HepG2 (cell line): ENCODE measurements at regions not wholly inside any gene's neighbourhood (a gene's known extent, or its start where the extent isn't known, plus 50 kb on each side); places are given as distances from the start of the nearest gene placed in this dataset.

ENCODE experiments used
- ATAC-seq: fragments of 200-7000 bp; cut with Tn5 transposase; 3 replicates; pipeline ENCODE4 v1.9.1; 2020; ENCODE audit warnings: mild to moderate bottlenecking, moderate library complexity
- BruUV-seq: library from RNA; stranded (reverse); fragments of 400-500 nt; replicated peaks from 2 replicates; lab custom pipeline; 2021; lab: Mats Ljungman, UMichigan
- CTCF ChIA-PET: fragments of 300-600 bp; formaldehyde crosslinking; extraction: SDS; loops from one replicate; lab custom pipeline; 2021; ENCODE audit warnings: low total read pairs, inconsistent platforms, low intra/inter-chr PET ratio; lab: Yijun Ruan, JAX
- POLR2A ChIA-PET: fragments of 350-600 bp; sonication (Branson Sonifier 250); formaldehyde crosslinking; loops from one replicate; lab custom pipeline; 2020; ENCODE audit warnings: antibody characterized with exemption, inconsistent platforms; lab: Yijun Ruan, JAX
- DNase-seq: peaks from one replicate; pipeline ENCODE4 v3.0.0-alpha.2; 2015; ENCODE audit warnings: low spot score
- FAIRE-seq: peaks from 3 replicates; lab custom pipeline; 2011; peaks lifted over from hg19 to GRCh38; lab: Jason Lieb, UNC
- H2AFZ ChIP-seq: one replicate; pipeline ENCODE4 v1.6.1; 2011; ENCODE audit warnings: low read length, inconsistent platforms
- H3K27ac ChIP-seq: fragments of 300-600 bp; 3 replicates; pipeline ENCODE4 v1.8.0; 2011; ENCODE audit warnings: mixed run types, mild to moderate bottlenecking, mixed read lengths, low read length, inconsistent platforms; ENCODE audit not compliant: insufficient read depth; ENCODE audit errors: extremely low read length
- H3K27me3 ChIP-seq, 2 experiments: fragments of 200-600 bp in 1 of 2; 2 replicates in 1 of 2; 3 replicates in 1 of 2; pipeline versions ENCODE4 v1.6.0 to v1.8.0; 2011; ENCODE audit warnings: low read length in 2 of 2, mild to moderate bottlenecking in 2 of 2, moderate library complexity in 2 of 2, inconsistent platforms in 1 of 2; ENCODE audit not compliant: insufficient read depth in 2 of 2, control insufficient read depth in 1 of 2
- H3K36me3 ChIP-seq, 2 experiments: fragments of 200-600 bp in 1 of 2; replicated peaks in 1 of 2; 2 replicates in 1 of 2; 3 replicates in 1 of 2; pipeline versions ENCODE4 v1.5.1 to v1.8.0; 2011; ENCODE audit warnings: low read length in 2 of 2, inconsistent platforms in 1 of 2; ENCODE audit not compliant: insufficient read depth in 2 of 2, control insufficient read depth in 1 of 2
- H3K4me1 ChIP-seq: 2 replicates; pipeline ENCODE4 v1.5.1; 2012; ENCODE audit warnings: low read length, inconsistent platforms; ENCODE audit not compliant: insufficient read depth
- H3K4me2 ChIP-seq: 2 replicates; pipeline ENCODE4 v1.6.0; 2011; ENCODE audit warnings: low read depth, low read length, inconsistent platforms
- H3K4me3 ChIP-seq, 3 experiments: fragments of 200-600 bp in 1 of 3; sonication (generic), shearing (Covaris generic) in 1 of 3; replicated peaks in 1 of 3; 2 replicates each; pipeline ENCODE4 v1.5.1; 2011 to 2016; ENCODE audit warnings: low read length in 3 of 3, inconsistent platforms in 2 of 3, low read depth in 2 of 3, mild to moderate bottlenecking in 2 of 3, control low read depth in 1 of 3, mixed read lengths in 1 of 3; ENCODE audit not compliant: insufficient read depth in 1 of 3
- H3K79me2 ChIP-seq: one replicate; pipeline ENCODE4 v1.6.1; 2011; ENCODE audit warnings: low read length, inconsistent platforms; ENCODE audit not compliant: insufficient read depth
- H3K9ac ChIP-seq: 2 replicates; pipeline ENCODE4 v1.6.0; 2011; ENCODE audit warnings: mild to moderate bottlenecking, low read depth, low read length, inconsistent platforms; ENCODE audit not compliant: insufficient read depth
- H3K9me3 ChIP-seq: 2 replicates; pipeline ENCODE4 v1.5.1; 2012; ENCODE audit warnings: mild to moderate bottlenecking, low read length
- H4K20me1 ChIP-seq: 2 replicates; pipeline ENCODE4 v1.6.0; 2011; ENCODE audit warnings: inconsistent platforms, mild to moderate bottlenecking, low read length, moderate library complexity; ENCODE audit not compliant: insufficient read depth
- IRF2 ChIP-seq: IDR thresholded peaks from 2 replicates; pipeline ENCODE4 v1.6.1; 2018; ENCODE audit warnings: missing genetic modification reagents, missing compliant biosample characterization
- KAT8 ChIP-seq: IDR thresholded peaks from 2 replicates; pipeline ENCODE4 v1.6.1; 2016; ENCODE audit warnings: missing genetic modification reagents, missing compliant biosample characterization
- KDM6A ChIP-seq: IDR thresholded peaks from 2 replicates; pipeline ENCODE4 v1.6.1; 2016; ENCODE audit warnings: low read depth
- KMT2A ChIP-seq: sonication (generic); formaldehyde crosslinking; IDR thresholded peaks from 2 replicates; pipeline ENCODE4 v1.4.0; 2020; ENCODE audit warnings: missing genetic modification reagents
- NFYC ChIP-seq: IDR thresholded peaks from 2 replicates; pipeline ENCODE4 v1.6.1; 2016; ENCODE audit warnings: missing genetic modification reagents, missing compliant biosample characterization
- RXRA ChIP-seq: sonication (generic); formaldehyde crosslinking; IDR thresholded peaks from 2 replicates; pipeline ENCODE4 v1.5.1; 2020; ENCODE audit warnings: missing genetic modification reagents
- SCMH1 ChIP-seq: sonication (generic); formaldehyde crosslinking; IDR thresholded peaks from 2 replicates; pipeline ENCODE4 v1.9.0; 2021; ENCODE audit warnings: missing genetic modification reagents, mild to moderate bottlenecking, borderline replicate concordance
- SOX5 ChIP-seq: IDR thresholded peaks from 2 replicates; pipeline ENCODE4 v1.6.1; 2016; ENCODE audit warnings: borderline replicate concordance
- THAP11 ChIP-seq: IDR thresholded peaks from 2 replicates; pipeline ENCODE4 v1.6.1; 2016; ENCODE audit warnings: missing biosample characterization, missing genetic modification reagents
- ZFYVE20 ChIP-seq: sonication (generic); formaldehyde crosslinking; IDR thresholded peaks from 2 replicates; pipeline ENCODE4 v1.8.0; 2023; ENCODE audit warnings: low read depth, mild to moderate bottlenecking, moderate library complexity, missing genetic modification reagents, borderline replicate concordance
- WGBS: methylation state at CpG from one replicate; pipeline ENCODE4 v1.1.6; 2017; ENCODE audit warnings: low lambda C conversion rate; 5-methylcytosine and 5-hydroxymethylcytosine counted together
- in situ Hi-C: cut with HindIII; loops from 2 replicates; pipeline ENCODE4 v1.10.0; 2017; ENCODE audit warnings: low pct_unique_long_range_greater_than_20kb; ENCODE audit not compliant: extremely low pct_ligation_motif_present
- intact Hi-C: fragments of 100-400 bp; cut with micrococcal nuclease; formaldehyde crosslinking; loops from one replicate; pipeline ENCODE4 v1.10.0; 2022; ENCODE audit not compliant: unreplicated experiment
- TF ChIP-seq, protein P1 (sequence below): sonication (generic); formaldehyde crosslinking; IDR thresholded peaks from 2 replicates; pipeline ENCODE4 v1.4.0; 2020; ENCODE audit warnings: low read depth, mild to moderate bottlenecking, missing genetic modification reagents
- TF ChIP-seq, protein P2 (sequence below): IDR thresholded peaks from 2 replicates; pipeline ENCODE4 v1.6.1; 2016; ENCODE audit warnings: mild to moderate bottlenecking, missing biosample characterization, missing genetic modification reagents
- TF ChIP-seq, protein P3 (sequence below): sonication (generic); formaldehyde crosslinking; IDR thresholded peaks from 2 replicates; pipeline ENCODE4 v1.8.1; 2022; ENCODE audit warnings: mild to moderate bottlenecking, missing genetic modification reagents
- TF ChIP-seq, protein P4 (sequence below): sonication (generic); formaldehyde crosslinking; IDR thresholded peaks from 2 replicates; pipeline ENCODE4 v1.9.0; 2021; ENCODE audit warnings: missing genetic modification reagents, mild to moderate bottlenecking, borderline replicate concordance

DNA sequence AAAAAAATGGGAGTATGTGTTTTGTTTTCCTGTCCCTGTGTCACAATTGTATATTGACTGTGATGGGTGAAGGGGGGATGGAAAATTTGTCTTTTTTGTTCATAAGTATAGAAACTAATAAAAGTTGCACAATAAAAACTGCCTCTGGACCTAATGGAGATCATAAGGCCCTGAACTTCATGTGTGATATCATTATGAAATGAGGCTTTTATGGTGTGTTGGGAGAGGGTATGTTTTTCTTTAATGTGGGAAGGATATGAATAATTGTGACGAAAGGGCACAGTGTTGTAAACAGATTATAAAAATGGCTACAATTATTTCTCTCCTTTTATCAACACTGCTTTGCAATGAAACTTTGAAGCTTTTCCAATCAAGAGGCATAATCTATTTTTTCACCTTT, 1889.3 kb upstream of the CELF4 start:
- no peak overlapping the region for H2AFZ ChIP-seq
- no peaks in the 10 kb centered on the region for H3K9me3 ChIP-seq
- no peaks in the 10 kb centered on the region for H3K36me3 ChIP-seq
- intact Hi-C loops, result no loop called here
- no TSS peak for BruUV-seq
- H3K4me3 ChIP-seq, result no peak overlapping the region
- H3K4me2 ChIP-seq, result no peak overlapping the region
- H3K79me2 ChIP-seq, result no peaks in the 10 kb centered on the region
- H4K20me1 ChIP-seq, result no peaks in the 10 kb centered on the region
- H3K27me3 ChIP-seq, result no peaks in the 10 kb centered on the region
- no peak for ATAC-seq
- ChIA-PET POLR2A (no interaction called here), CTCF (no interaction called here)
- H3K9ac ChIP-seq, result no peak overlapping the region
- in situ Hi-C loops, result no loop called here
- WGBS, result 100% methylated on average over 1 of the region's 1 CpG
- no peak for TF ChIP-seq RXRA (CRISPR knock-in tag)
- no peak for TF ChIP-seq KDM6A (CRISPR knock-in tag)
- no peak for TF ChIP-seq ZFYVE20
- TF ChIP-seq SCMH1 (CRISPR knock-in tag), result no peak
- TF ChIP-seq, all 625 proteins: peak for 0
- Histone ChIP-seq H3K4me1 (peaks cover 6% of the 10 kb centered on the region; the same call in 1 of the 2 replicates), H3K27ac (no peak overlapping the region)
- DNase-seq (no peak), FAIRE-seq (no peak)

DNA sequence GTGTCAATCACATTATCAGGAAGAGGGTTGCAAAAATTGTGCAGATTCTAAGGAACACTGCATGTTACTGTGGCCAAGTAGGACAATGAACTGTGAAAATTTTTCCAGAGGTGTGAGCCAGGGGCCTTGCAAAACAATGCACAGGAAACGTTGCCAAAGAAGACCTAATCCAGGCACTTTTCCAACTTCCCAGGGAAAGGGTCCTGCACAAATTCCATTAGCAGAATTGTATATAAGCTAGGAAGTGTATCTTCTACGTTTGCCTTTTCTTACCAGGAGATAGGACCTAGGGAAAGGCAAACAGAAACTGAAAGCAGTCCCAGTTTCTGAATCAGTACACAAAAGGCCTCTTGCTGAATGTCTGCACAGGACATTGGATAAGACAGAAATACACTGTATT, 1888.3 kb upstream of the CELF4 start:
- WGBS, result 14% methylated on average over 2 of the region's 2 CpGs
- POLR2A ChIA-PET, result interaction anchor here (1.7 kb wide), 1 partner anchor 12 kb away, joined by 4 read pairs; no protein-coding TSS in a partner anchor
- Histone ChIP-seq H3K4me1 (peaks cover 6% of the 10 kb centered on the region; the same call in 1 of the 2 replicates), H3K4me3 (peak overlapping the region in 1 of 3 experiments; percentile 19; a peak in 2 of 6 replicates), H3K27ac (peak overlapping the region; percentile 56), H3K27me3 (no peaks in the 10 kb centered on the region), H4K20me1 (no peaks in the 10 kb centered on the region), H3K4me2 (peak overlapping the region; percentile 49), H3K36me3 (no peaks in the 10 kb centered on the region), H3K9me3 (no peaks in the 10 kb centered on the region), H3K79me2 (no peaks in the 10 kb centered on the region), H3K9ac (peak overlapping the region; percentile 53; the same call in 1 of the 2 replicates), H2AFZ (peak overlapping the region; percentile 71)
- CTCF ChIA-PET, result no interaction called here
- FAIRE-seq, result peak; percentile 36
- in situ Hi-C loops, result no loop called here
- peak; percentile 70 for ATAC-seq
- intact Hi-C loops, result no loop called here
- no TSS peak for BruUV-seq
- DNase-seq, result peak; percentile 30
- 0 out of 2 replicates have a peak, but pooled peaks have one; percentile 9 for TF ChIP-seq SOX5
- peak; percentile 99 for TF ChIP-seq IRF2 (CRISPR knock-in tag)
- TF ChIP-seq, protein P1, sequence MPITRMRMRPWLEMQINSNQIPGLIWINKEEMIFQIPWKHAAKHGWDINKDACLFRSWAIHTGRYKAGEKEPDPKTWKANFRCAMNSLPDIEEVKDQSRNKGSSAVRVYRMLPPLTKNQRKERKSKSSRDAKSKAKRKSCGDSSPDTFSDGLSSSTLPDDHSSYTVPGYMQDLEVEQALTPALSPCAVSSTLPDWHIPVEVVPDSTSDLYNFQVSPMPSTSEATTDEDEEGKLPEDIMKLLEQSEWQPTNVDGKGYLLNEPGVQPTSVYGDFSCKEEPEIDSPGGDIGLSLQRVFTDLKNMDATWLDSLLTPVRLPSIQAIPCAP (CRISPR knock-in tag), result peak; percentile 63; the same call in 1 of the 2 replicates
- TF ChIP-seq NFYC, result no peak
- 0 out of 2 replicates have a peak, but pooled peaks have one; percentile 12 for TF ChIP-seq THAP11 (CRISPR knock-in tag)
- no peak for TF ChIP-seq KMT2A
- no peak for TF ChIP-seq KAT8 (CRISPR knock-in tag)
- TF ChIP-seq, protein P2, sequence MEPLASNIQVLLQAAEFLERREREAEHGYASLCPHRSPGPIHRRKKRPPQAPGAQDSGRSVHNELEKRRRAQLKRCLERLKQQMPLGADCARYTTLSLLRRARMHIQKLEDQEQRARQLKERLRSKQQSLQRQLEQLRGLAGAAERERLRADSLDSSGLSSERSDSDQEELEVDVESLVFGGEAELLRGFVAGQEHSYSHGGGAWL (CRISPR knock-in tag), result no peak
- TF ChIP-seq, protein P3, sequence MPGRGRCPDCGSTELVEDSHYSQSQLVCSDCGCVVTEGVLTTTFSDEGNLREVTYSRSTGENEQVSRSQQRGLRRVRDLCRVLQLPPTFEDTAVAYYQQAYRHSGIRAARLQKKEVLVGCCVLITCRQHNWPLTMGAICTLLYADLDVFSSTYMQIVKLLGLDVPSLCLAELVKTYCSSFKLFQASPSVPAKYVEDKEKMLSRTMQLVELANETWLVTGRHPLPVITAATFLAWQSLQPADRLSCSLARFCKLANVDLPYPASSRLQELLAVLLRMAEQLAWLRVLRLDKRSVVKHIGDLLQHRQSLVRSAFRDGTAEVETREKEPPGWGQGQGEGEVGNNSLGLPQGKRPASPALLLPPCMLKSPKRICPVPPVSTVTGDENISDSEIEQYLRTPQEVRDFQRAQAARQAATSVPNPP (CRISPR knock-in tag), result no peak
- TF ChIP-seq, protein P4, sequence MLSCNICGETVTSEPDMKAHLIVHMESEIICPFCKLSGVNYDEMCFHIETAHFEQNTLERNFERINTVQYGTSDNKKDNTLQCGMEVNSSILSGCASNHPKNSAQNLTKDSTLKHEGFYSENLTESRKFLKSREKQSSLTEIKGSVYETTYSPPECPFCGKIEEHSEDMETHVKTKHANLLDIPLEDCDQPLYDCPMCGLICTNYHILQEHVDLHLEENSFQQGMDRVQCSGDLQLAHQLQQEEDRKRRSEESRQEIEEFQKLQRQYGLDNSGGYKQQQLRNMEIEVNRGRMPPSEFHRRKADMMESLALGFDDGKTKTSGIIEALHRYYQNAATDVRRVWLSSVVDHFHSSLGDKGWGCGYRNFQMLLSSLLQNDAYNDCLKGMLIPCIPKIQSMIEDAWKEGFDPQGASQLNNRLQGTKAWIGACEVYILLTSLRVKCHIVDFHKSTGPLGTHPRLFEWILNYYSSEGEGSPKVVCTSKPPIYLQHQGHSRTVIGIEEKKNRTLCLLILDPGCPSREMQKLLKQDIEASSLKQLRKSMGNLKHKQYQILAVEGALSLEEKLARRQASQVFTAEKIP (CRISPR knock-in tag), result no peak
